Fibroblast of gingiva (primary cell): ENCODE measurements at regions not wholly inside any gene's neighbourhood (a gene's known extent, or its start where the extent isn't known, plus 50 kb on each side); places are given as distances from the start of the nearest gene placed in this dataset.

Experiments used
- DNase-seq: peaks from one replicate; pipeline ENCODE4 v3.0.0-alpha.2; 2011; ENCODE audit warnings: low read depth

GRCh38 chr18:71008257-71008656, 719.4 kb downstream of the SOCS6 start:
- DNase-seq: no peak

- no peak for DNase-seq
These were observed 712.8 kb downstream of the SOCS6 start for GRCh38 chr18:71001597-71001996.

- DNase-seq: no peak
These were observed 709.6 kb downstream of the SOCS6 start for GRCh38 chr18:70998490-70998889.

DNA sequence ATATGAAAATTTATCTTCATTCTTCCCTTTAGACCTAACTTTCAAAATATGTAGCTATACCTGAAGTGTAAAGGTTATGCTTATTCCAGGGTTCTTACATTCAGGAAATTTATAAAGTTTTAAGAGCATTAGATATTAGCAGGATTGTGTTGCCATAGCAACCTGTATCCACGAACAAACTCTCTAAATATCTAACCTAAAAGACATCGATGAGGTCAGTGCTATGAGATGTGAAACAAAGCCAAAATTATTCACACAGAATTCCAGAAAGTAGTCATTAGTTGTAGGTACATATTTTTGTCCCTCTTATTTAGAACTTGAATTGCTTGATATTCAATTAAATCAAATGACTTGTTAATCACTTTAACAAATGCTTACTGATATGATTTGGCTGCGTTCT, 705.3 kb downstream of the SOCS6 start:
- no peak for DNase-seq

DNA sequence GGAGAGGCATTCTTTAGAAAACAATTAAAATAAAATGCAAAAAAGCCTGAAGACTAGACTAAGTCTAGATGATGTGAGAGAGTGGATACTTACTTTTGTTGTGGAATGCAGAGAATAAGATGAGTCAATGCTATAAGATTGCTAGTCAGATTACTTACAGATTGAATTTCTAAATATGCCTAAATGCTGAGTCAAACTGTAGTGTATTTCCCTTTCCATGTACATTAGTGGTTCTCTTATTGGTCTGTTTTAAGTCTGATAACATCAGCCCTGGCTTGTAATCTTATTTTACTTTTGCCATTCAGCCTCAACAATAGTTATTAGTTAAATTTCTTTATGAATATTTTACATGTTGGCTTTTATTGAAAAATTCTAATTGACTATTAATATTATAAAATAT, 702.7 kb downstream of the SOCS6 start:
- no peak for DNase-seq

GRCh38 chr18:70985948-70986347, 697.1 kb downstream of the SOCS6 start:
- DNase-seq: no peak

DNA sequence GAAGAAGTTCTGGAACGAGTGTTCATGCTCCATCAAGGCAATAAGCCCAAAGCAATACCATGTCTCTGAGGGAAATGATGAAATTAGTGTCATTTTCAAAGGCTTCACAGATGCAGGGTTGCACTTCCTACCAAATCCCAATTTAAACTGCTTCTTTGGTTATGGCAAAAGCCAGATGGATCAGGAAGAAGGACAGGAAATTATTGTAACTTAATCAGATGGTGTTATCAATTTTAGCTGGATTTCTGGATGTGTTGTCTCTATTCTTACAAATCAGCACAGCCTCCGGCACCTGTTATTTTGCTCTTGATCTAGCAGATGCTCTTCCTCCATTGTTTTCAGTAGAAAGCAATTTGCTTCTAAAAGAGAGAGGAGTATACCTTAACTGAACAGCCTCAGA, 693.4 kb downstream of the SOCS6 start:
- DNase-seq: no peak

DNA sequence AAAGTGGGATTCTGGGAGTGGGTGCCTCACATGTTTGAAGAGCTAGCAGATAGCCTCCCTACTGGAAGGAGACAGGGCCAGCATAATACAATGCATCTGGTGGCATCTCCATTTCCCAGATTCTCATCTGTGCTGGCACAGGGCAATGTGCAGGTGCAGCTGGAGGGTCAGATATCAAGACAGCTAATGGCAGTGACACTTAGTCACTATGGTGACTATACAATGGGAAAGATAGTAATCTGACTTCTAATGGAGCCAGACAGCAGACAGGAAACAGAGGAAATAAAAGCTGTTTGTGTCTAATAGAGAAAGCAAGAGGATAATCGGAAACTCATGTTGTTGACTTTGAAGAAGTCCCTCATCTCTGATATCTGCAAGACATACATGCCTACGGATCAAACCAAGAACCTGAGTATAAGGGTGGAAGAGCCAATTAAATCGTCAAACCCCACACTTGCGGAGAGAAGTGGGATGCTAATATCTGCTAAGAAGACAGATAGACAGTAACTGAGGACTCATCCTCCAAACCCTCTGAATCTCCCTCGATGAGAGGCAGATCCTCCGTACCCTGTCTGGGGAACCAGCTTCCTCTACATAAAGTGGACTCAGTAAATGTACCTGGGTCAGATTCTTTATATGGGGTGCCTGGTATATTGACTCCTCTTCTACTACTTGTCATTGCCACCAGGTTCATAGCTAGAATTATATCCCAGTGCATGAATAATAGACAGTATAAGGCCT, 692.7 kb downstream of the SOCS6 start:
- DNase-seq: no peak

GRCh38 chr18:70973626-70974025, 684.8 kb downstream of the SOCS6 start:
- no peak for DNase-seq

GRCh38 chr18:70966419-70966818, 677.6 kb downstream of the SOCS6 start:
- DNase-seq: no peak

DNA sequence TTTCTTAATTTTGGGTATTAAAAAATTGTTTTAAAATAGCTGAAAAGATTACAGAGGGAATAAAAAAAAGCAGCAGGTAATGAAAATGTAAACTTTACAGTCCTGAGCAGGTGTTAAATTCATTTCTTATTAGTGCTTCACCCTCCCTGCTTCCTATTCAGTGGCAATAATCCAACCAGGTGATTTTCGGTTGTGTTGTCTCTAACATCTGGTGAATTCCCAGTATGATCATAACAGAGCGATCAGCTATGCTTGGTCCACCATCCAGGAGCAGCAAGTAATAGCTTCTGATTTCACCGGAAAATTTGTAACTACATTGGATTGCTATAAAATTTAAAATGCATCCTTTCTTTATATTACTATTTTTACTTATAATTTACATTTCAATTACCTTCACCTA, 673.1 kb downstream of the SOCS6 start:
- no peak for DNase-seq

DNA sequence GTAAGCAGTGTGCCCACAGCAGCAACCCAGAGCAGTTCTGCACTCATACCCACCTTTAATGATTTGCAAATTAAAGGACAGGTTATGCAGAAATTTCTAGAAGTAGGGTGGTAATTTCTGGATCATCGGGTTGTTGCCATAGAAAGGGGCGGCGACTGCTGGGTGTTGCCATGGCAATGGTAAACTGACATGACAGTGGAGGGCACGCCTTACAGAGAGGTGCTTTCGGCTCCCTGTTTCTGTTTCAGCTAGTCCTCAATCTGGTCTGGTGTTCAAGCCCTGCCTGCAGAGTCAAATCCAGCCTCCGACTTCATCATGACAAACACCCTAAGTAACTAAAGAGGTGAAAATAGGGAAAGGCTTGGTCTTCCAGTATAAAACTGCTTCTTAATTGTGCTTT, 667.7 kb downstream of the SOCS6 start:
- no peak for DNase-seq

DNA sequence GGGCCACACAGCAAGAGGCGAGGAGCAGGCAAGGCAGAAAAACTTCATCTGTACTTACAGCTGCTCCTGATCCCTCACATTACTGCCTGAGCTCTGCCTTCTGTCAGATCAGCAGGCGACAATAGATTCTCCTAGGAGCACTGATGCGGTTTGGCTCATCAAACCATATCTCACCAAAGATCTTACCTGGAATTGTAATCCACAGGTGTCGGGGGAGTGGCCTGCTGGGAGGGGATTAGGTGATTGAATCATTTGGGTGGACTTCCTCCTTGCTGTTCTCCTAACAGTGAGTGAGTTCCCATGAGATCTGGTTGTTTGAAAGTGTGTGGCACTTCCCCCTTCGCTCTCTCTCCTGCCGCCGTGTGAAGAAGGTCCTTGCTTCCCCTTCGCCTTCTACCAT, 647.3 kb downstream of the SOCS6 start:
- no peak for DNase-seq

DNA sequence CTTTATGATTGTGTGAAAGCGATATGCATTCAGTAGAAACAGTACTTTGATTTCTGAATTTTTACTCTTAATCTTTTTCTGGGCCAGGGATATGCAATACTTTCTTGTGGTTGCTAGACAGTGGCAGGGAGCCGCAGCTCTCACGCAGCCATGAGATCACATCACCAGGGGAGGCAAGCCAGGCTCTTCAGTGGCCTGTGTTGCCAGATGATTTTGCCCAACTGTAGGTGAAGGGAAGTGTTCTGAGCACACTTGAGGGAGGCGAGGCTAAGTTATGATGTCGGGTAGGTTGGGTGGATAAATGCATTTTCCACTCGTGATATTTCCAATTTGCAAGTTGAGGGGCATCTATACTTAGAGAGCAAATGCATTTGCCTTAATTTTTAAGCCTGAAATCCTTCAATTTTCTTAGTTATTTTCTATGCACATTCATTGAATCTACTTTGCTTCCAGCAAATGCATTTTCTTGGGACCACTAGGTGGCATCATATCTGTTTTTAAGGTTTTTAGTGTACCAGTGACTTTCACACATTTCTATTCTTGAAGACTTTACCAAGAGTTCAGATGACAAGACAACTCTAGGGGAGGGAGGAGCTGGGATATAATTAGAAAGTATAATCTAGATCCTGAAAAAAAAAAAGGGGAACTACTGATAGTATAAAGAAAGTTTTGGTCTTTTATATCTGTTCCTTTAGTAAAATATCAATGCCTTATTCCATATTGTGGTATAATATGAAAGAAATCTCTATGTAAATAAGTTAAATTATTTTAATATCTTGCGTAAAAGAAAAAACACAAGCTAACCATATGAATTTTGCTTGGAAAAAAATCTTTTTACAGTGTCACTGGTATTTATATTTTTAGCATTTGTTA, 643.3 kb downstream of the SOCS6 start:
- peak; percentile 4 for DNase-seq

DNA sequence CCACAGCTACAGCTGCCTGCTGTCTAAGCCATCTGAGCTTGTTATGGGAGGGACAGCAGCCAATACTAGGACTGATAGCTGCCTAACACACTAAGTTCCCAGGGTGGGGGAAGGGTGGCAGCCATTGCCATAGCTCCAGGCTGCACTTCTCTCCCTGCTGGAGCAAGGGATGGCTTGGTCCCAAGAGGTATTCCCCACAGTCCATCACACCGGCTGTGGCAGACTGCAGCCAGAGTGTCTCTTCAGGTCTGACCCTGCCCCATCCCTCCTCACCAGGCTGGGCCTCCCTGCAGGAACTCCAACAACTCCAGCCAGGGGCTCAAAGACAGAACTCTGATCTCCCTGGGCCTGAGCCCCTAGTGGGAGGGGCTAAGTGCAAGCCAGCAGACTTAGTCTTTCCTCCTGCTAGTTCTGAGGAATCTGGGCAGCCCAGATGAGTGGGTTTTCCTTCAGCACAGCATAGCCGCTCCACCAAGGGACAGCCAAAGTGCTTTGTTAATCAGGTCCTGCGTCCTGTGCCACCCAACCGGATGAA, 632.1 kb downstream of the SOCS6 start:
- no peak for DNase-seq

DNA sequence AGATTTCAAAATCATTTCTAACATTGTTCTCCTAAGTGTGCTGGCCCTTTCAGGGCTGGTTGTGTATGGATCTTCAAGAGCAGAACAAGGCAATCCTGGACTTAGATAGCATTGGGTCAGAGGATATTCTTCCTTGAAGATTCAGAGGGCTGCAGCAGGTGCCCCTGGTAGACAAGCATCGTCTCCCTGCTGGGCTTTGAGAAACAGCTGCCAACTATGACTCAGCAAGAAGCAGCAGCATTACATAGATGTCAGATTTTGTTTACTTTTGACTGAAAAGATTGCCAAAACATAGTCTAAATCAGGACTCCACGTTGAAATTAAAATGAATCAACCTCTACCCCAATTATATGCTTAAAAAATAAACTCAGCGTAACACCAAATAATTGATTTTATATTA, 618.8 kb downstream of the SOCS6 start:
- DNase-seq: peak; percentile 2

- no peak for DNase-seq
These were observed 603.5 kb downstream of the SOCS6 start for GRCh38 chr18:70892381-70892780.

DNA sequence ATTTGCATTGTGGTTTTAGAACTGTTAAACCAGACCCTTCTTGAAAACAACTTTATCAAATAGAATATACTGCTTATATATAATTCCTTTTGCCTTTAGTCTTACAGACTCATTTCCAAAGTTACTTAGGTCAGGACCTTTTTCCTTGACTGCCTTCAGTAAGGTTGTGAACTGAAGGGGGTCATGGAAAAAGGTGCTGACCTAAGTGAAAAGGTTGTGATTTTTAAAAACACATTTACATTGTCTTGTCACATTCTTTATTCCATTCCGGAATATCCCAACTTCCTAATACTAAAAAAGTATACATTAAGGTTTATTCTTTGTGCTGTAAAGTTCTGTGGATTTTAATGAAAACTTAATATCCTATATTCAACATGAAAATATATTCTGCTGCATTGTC, 581.4 kb downstream of the SOCS6 start:
- DNase-seq: no peak

- no peak for DNase-seq
These were observed 559.5 kb downstream of the SOCS6 start for GRCh38 chr18:70848329-70848728.

DNA sequence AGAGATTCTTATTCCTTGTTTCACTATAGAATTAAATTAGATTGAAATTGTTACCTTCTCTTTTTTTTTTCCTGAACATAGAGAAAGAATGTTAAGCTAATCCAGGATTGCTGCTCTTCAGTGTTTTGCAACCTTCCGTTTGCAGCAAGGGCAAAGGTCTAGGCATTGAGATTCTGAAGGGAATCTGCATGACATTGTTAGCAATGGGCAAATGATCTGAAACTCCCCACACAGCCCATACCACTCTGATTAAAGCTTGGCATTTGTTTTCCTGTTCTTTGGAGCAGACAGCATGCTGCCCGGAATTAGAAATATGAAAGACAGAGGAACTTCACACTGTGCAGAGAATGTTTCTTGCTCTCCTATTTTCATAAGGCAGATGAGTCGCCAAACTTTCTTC, 551.8 kb downstream of the SOCS6 start:
- DNase-seq: no peak

DNA sequence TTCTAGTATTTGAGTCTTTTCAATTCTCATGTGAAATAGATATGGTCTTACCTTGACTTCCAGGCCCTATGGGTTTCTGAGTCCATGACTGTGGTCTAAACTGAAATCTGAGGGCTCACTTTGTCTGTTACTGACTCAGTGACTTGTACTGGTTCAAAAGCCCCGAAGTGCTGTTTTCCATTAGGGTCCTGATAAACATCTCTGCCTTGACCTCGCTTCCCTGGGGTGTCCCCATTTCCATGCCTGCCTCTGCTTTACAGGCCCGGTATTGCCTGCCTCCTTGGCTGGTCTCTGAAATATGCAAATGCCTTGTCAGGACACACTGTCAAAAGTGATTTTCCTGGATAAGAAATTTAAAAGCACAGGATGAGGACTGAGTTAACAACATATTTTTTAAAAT, 538.8 kb downstream of the SOCS6 start:
- no peak for DNase-seq

DNA sequence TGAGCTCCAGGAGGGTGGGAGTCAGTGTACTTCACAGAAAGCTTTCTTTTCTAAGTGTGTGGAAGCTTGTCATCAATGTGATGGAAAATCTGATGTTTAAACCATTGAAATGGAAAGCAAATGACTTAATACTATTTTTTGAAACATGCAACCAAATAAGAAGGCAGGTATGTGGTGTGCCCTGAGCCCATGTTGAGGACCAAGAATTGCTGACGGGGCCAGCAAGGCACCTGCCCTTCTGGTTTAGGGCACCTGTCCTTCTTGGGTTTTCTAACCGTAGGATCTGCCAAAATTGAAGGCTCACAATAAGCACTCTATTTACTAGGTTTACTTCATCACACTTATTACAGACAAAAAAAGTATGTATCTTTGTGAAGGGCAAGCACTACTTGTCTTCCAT, 537.7 kb downstream of the SOCS6 start:
- no peak for DNase-seq

DNA sequence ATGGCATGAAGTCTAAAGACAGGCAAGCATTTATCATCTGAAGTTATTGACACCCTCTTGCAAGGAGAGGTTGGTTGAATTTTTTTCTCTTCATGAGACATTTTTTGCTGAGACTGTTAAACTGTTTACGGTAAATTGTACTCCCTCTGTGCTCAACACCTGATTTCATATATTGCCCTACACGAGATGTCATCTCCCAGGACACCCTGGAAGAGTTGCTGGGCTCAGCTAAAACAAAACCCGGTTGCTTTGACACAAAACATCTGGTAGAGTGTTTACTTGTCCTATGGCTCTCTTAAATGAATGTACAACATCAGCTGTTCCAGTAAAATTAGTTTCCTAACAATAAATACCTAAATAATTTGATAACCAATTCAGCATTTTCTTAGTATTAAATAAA, 533.8 kb downstream of the SOCS6 start:
- DNase-seq: no peak
